IMR-90 (cell line): ENCODE measurements at regions not wholly inside any gene's neighbourhood (a gene's known extent, or its start where the extent isn't known, plus 50 kb on each side); places are given as distances from the start of the nearest gene placed in this dataset.
A peak's percentile ranks its signal among the peaks of the same experiment; 100 is the strongest.

Source experiments
- ATAC-seq: fragments of 200-7000 bp; cut with Tn5 transposase; 2 replicates; pipeline ENCODE4 v1.9.1; 2020; ENCODE audit warnings: low read depth, mild to moderate bottlenecking, moderate library complexity
- BruUV-seq: library from RNA; stranded (reverse); fragments of 400-500 nt; replicated peaks from 2 replicates; lab custom pipeline; 2021; lab: Mats Ljungman, UMichigan
- CTCF ChIA-PET: fragments of 300-600 bp; formaldehyde crosslinking; extraction: SDS; loops from one replicate; lab custom pipeline; 2021; ENCODE audit warnings: antibody characterized with exemption; lab: Yijun Ruan, JAX
- POLR2A ChIA-PET: fragments of 300-600 bp; sonication (Branson Sonifier 250); formaldehyde crosslinking; loops from one replicate; lab custom pipeline; 2022; ENCODE audit warnings: antibody characterized with exemption; ENCODE audit not compliant: unreplicated experiment; lab: Charles Lee
- DNase-seq: peaks from one replicate; pipeline ENCODE4 v3.0.0; 2013
- H2AFZ ChIP-seq: replicated peaks from 2 replicates; pipeline ENCODE3; 2013; ENCODE audit warnings: low read length, mild to moderate bottlenecking; ENCODE audit not compliant: poor library complexity
- H2AK5ac ChIP-seq: 2 replicates; pipeline ENCODE4 v1.6.1; 2013; ENCODE audit warnings: low read depth, low read length, inconsistent platforms
- H2AK9ac ChIP-seq: replicated peaks from 2 replicates; pipeline ENCODE3; 2013; ENCODE audit warnings: mild to moderate bottlenecking, low read depth, low read length, moderate library complexity; ENCODE audit not compliant: poor library complexity
- H2BK120ac ChIP-seq: 2 replicates; pipeline ENCODE4 v1.6.1; 2013; ENCODE audit warnings: low read depth, low read length, inconsistent platforms
- H2BK15ac ChIP-seq: 3 replicates; pipeline ENCODE4 v1.6.1; 2013; ENCODE audit warnings: low read depth, low read length, inconsistent platforms
- H2BK20ac ChIP-seq: 2 replicates; pipeline ENCODE4 v1.6.1; 2013; ENCODE audit warnings: low read depth, mild to moderate bottlenecking, inconsistent platforms, low read length, moderate library complexity
- H2BK5ac ChIP-seq: 2 replicates; pipeline ENCODE4 v1.6.1; 2013; ENCODE audit warnings: mild to moderate bottlenecking, low read depth, low read length, inconsistent platforms; ENCODE audit not compliant: poor library complexity, severe bottlenecking
- H3K14ac ChIP-seq: replicated peaks from 2 replicates; pipeline ENCODE4 v1.6.1; 2013; ENCODE audit warnings: low read depth, low read length, inconsistent platforms
- H3K18ac ChIP-seq: 2 replicates; pipeline ENCODE4 v1.6.1; 2013; ENCODE audit warnings: low read depth, low read length, control low read depth
- H3K23ac ChIP-seq: 2 replicates; pipeline ENCODE4 v1.6.1; 2013; ENCODE audit warnings: low read depth, low read length, inconsistent platforms
- H3K27ac ChIP-seq: 2 replicates; pipeline ENCODE4 v1.5.1; 2013; ENCODE audit warnings: mild to moderate bottlenecking, control low read depth, low read length; ENCODE audit not compliant: insufficient read depth
- H3K27me3 ChIP-seq: 2 replicates; pipeline ENCODE4 v1.6.1; 2013; ENCODE audit warnings: low read length; ENCODE audit not compliant: control insufficient read depth, insufficient read depth
- H3K36me3 ChIP-seq: 2 replicates; pipeline ENCODE4 v1.6.1; 2013; ENCODE audit warnings: low read length, mixed read lengths; ENCODE audit not compliant: control insufficient read depth, insufficient read depth
- H3K4ac ChIP-seq: 2 replicates; pipeline ENCODE4 v1.6.1; 2013; ENCODE audit warnings: low read depth, low read length, inconsistent platforms
- H3K4me1 ChIP-seq: 2 replicates; pipeline ENCODE4 v1.6.1; 2013; ENCODE audit warnings: low read length, mixed read lengths; ENCODE audit not compliant: control insufficient read depth, insufficient read depth
- H3K4me2 ChIP-seq: 2 replicates; pipeline ENCODE4 v1.6.1; 2013; ENCODE audit warnings: low read depth, mild to moderate bottlenecking, control low read depth, low read length, moderate library complexity
- H3K4me3 ChIP-seq: 2 replicates; pipeline ENCODE4 v1.5.1; 2013; ENCODE audit warnings: low read depth, mild to moderate bottlenecking, control low read depth, low read length, moderate library complexity; ENCODE audit not compliant: insufficient read depth
- H3K56ac ChIP-seq: 2 replicates; pipeline ENCODE4 v1.6.1; 2013; ENCODE audit warnings: low read length, inconsistent platforms; ENCODE audit not compliant: insufficient read depth; ENCODE audit errors: extremely low read depth
- H3K79me1 ChIP-seq, 2 experiments: 2 replicates each; pipeline ENCODE4 v1.6.1; 2013; ENCODE audit warnings: low read length in 2 of 2, inconsistent platforms in 1 of 2, low read depth in 1 of 2
- H3K9ac ChIP-seq: 2 replicates; pipeline ENCODE4 v1.6.1; 2013; ENCODE audit warnings: low read depth, low read length, control low read depth
- H3K9me1 ChIP-seq: 2 replicates; pipeline ENCODE4 v1.6.1; 2013; ENCODE audit warnings: low read length, inconsistent platforms; ENCODE audit not compliant: insufficient read depth
- H3K9me3 ChIP-seq: 2 replicates; pipeline ENCODE4 v1.6.1; 2013; ENCODE audit warnings: low read length; ENCODE audit not compliant: control insufficient read depth, insufficient read depth
- H4K20me1 ChIP-seq: 2 replicates; pipeline ENCODE4 v1.6.1; 2013; ENCODE audit warnings: low read length, inconsistent platforms; ENCODE audit not compliant: insufficient read depth
- H4K5ac ChIP-seq: 2 replicates; pipeline ENCODE4 v1.6.1; 2013; ENCODE audit warnings: mild to moderate bottlenecking, low read depth, low read length, control low read depth
- H4K8ac ChIP-seq, 2 experiments: 2 replicates each; pipeline ENCODE4 v1.6.1; 2013; ENCODE audit warnings: low read depth in 2 of 2, low read length in 2 of 2, control low read depth in 1 of 2, inconsistent platforms in 1 of 2
- H4K91ac ChIP-seq: 2 replicates; pipeline ENCODE4 v1.6.1; 2013; ENCODE audit warnings: low read depth, low read length, inconsistent platforms; ENCODE audit not compliant: insufficient read depth
- MAFK ChIP-seq: IDR thresholded peaks from 2 replicates; pipeline ENCODE4 v1.6.1; 2012; ENCODE audit warnings: low read depth, low read length, improper control_type of control experiment
- RFX5 ChIP-seq: IDR thresholded peaks from 2 replicates; pipeline ENCODE4 v1.8.0; 2012; ENCODE audit warnings: low read depth, mild to moderate bottlenecking, low read length, moderate library complexity
- WGBS, 2 experiments: methylation state at CpG; one replicate each; pipeline versions ENCODE4 v1.1.5 to v1.1.7; 2013; ENCODE audit warnings: missing lambda C conversion rate in 2 of 2; ENCODE audit not compliant: insufficient read length in 1 of 2; ENCODE audit errors: extremely low coverage in 2 of 2; 5-methylcytosine and 5-hydroxymethylcytosine counted together
- dilution Hi-C: fragments of 300-500 bp; cut with HindIII; formaldehyde crosslinking; loops from one replicate; pipeline ENCODE4 v1.14.3; 2018; ENCODE audit warnings: low sequenced_read_pairs; ENCODE audit not compliant: unreplicated experiment
- in situ Hi-C: fragments of 300-500 bp; cut with MboI; formaldehyde crosslinking; loops from 3 replicates; pipeline ENCODE4 v1.14.3; 2019; ENCODE audit warnings: low sequenced_read_pairs, inconsistent platforms, mixed read lengths
- intact Hi-C: fragments of 100-400 bp; cut with micrococcal nuclease; formaldehyde crosslinking; loops from 2 replicates; pipeline ENCODE4 v1.10.0; 2022

- ATAC-seq = no peak
- Histone ChIP-seq H3K9me1 (no peaks in the 10 kb centered on the region), H2BK5ac (peak overlapping the region; percentile 70), H3K4me3 (no peak overlapping the region), H3K79me1 (no peaks in the 10 kb centered on the region), H3K4ac (no peak overlapping the region), H3K4me2 (no peak overlapping the region), H4K5ac (no peak overlapping the region), H4K91ac (no peak overlapping the region), H3K14ac (no peak overlapping the region), H2AFZ (no peak overlapping the region), H3K9ac (no peak overlapping the region), H3K18ac (peak overlapping the region; percentile 6; the same call in 1 of the 2 replicates), H4K8ac (no peak overlapping the region), H2BK15ac (0 out of 3 replicates have a peak overlapping the region, but pooled peaks have one; percentile 7), H3K56ac (no peak overlapping the region; the same call in 1 of the 2 replicates), H3K36me3 (no peaks in the 10 kb centered on the region), H4K20me1 (no peaks in the 10 kb centered on the region), H2AK5ac (no peak overlapping the region; the same call in 1 of the 2 replicates), H2AK9ac (no peak overlapping the region), H3K4me1 (no peaks in the 10 kb centered on the region; the same call in 1 of the 2 replicates), H2BK120ac (no peak overlapping the region), H3K23ac (no peak overlapping the region), H2BK20ac (no peak overlapping the region), H3K27me3 (no peaks in the 10 kb centered on the region), H3K27ac (no peak overlapping the region), H3K9me3 (peaks cover 7% of the 10 kb centered on the region; the same call in 1 of the 2 replicates)
- TF ChIP-seq MAFK = peak; percentile 70
- TF ChIP-seq RFX5 = no peak
- BruUV-seq = no TSS peak
- intact Hi-C loops (no loop called here), in situ Hi-C loops (no loop called here), dilution Hi-C loops (no loop called here)
- CTCF ChIA-PET = no interaction called here
- DNase-seq = no peak
- POLR2A ChIA-PET = no interaction called here
- no CpG with 5 or more reads among the region's 2 CpGs for WGBS, 2 experiments
Observed at GRCh38 chr12:68434391-68435298, 102.5 kb upstream of the MDM1 start.
